Progenitor cell of endocrine pancreas (in vitro differentiated cells): ENCODE measurements at regions not wholly inside any gene's neighbourhood (a gene's known extent, or its start where the extent isn't known, plus 50 kb on each side); places are given as distances from the start of the nearest gene placed in this dataset.

ENCODE experiments used
- DNase-seq: peaks from one replicate; pipeline ENCODE4 v3.0.0; 2021; ENCODE audit warnings: low spot score; ENCODE audit not compliant: unreplicated experiment
- H3K27ac Mint-ChIP-seq: 2 replicates; pipeline ENCODE4 v1.8.0; 2021; ENCODE audit warnings: mild to moderate bottlenecking, moderate library complexity, mixed read lengths
- H3K27me3 Mint-ChIP-seq: 2 replicates; pipeline ENCODE4 v1.8.0; 2021; ENCODE audit warnings: mixed read lengths
- H3K36me3 Mint-ChIP-seq: 2 replicates; pipeline ENCODE4 v1.8.0; 2022; ENCODE audit warnings: mixed read lengths; ENCODE audit not compliant: insufficient read depth
- H3K4me1 Mint-ChIP-seq: 2 replicates; pipeline ENCODE4 v1.8.0; 2021; ENCODE audit warnings: low read depth, mixed read lengths
- H3K4me3 Mint-ChIP-seq: 2 replicates; pipeline ENCODE4 v1.8.0; 2021; ENCODE audit warnings: low read depth, mild to moderate bottlenecking, moderate library complexity, mixed read lengths
- H3K9me3 Mint-ChIP-seq: 2 replicates; pipeline ENCODE4 v1.8.0; 2021; ENCODE audit warnings: low read depth, mixed read lengths
- CTCF ChIP-seq: fragments of 200-600 bp; sonication (generic); IDR thresholded peaks from one replicate; pipeline ENCODE4 v1.5.0; 2021; ENCODE audit warnings: antibody characterized with exemption, mild to moderate bottlenecking; ENCODE audit not compliant: unreplicated experiment

GRCh38 chrX:30504309-30504708, 73.3 kb downstream of the TASL start:
- no peak overlapping the region for H3K4me3 Mint-ChIP-seq
- no peak overlapping the region for H3K27ac Mint-ChIP-seq
- H3K4me1 Mint-ChIP-seq: peaks cover 1% of the 10 kb centered on the region
- no peaks in the 10 kb centered on the region for H3K9me3 Mint-ChIP-seq
- TF ChIP-seq CTCF: peak; percentile 83
- no peak for DNase-seq
- H3K36me3 Mint-ChIP-seq: no peaks in the 10 kb centered on the region
- no peaks in the 10 kb centered on the region for H3K27me3 Mint-ChIP-seq

GRCh38 chrX:30495468-30495867, 82.1 kb downstream of the TASL start:
- DNase-seq: no peak
- Mint-ChIP-seq H3K27me3 (no peaks in the 10 kb centered on the region), H3K9me3 (no peaks in the 10 kb centered on the region), H3K4me1 (peaks cover 7% of the 10 kb centered on the region), H3K27ac (no peak overlapping the region), H3K36me3 (no peaks in the 10 kb centered on the region), H3K4me3 (no peak overlapping the region)
- no peak for TF ChIP-seq CTCF

GRCh38 chrX:30493348-30493747, 84.2 kb downstream of the TASL start:
- peak; percentile 19 for TF ChIP-seq CTCF
- DNase-seq: no peak
- no peaks in the 10 kb centered on the region for H3K9me3 Mint-ChIP-seq
- H3K27me3 Mint-ChIP-seq: no peaks in the 10 kb centered on the region
- H3K4me3 Mint-ChIP-seq: no peak overlapping the region
- no peak overlapping the region for H3K27ac Mint-ChIP-seq
- no peaks in the 10 kb centered on the region for H3K36me3 Mint-ChIP-seq
- H3K4me1 Mint-ChIP-seq: peaks cover 4% of the 10 kb centered on the region

- no peak for TF ChIP-seq CTCF
- Mint-ChIP-seq H3K27ac (no peak overlapping the region), H3K36me3 (no peaks in the 10 kb centered on the region), H3K27me3 (no peaks in the 10 kb centered on the region), H3K4me3 (no peak overlapping the region), H3K9me3 (peaks cover 5% of the 10 kb centered on the region), H3K4me1 (peaks cover 2% of the 10 kb centered on the region)
- no peak for DNase-seq
Measured at GRCh38 chrX:30489323-30489722, 88.2 kb downstream of the TASL start.

- DNase-seq: no peak
Measured at GRCh38 chrX:30488092-30488491, 89.5 kb downstream of the TASL start.

More at GRCh38 chrX:30488092-30488491, 89.5 kb downstream of the TASL start:
- Mint-ChIP-seq H3K4me3 (no peak overlapping the region), H3K9me3 (peaks cover 5% of the 10 kb centered on the region), H3K4me1 (peaks cover 2% of the 10 kb centered on the region), H3K27me3 (no peaks in the 10 kb centered on the region), H3K27ac (no peak overlapping the region), H3K36me3 (no peaks in the 10 kb centered on the region)
- TF ChIP-seq CTCF: peak; percentile 59
